ENCODE measurements at regions not wholly inside any gene's neighbourhood (a gene's known extent, or its start where the extent isn't known, plus 50 kb on each side); places are given as distances from the start of the nearest gene placed in this dataset.

- TF ChIP-seq HNRNPUL1 (IDR thresholded peaks at IDR 0.05; ENCODE audit: low read depth, low read length) (no peak), MBNL3 (CRISPR knock-in tag; conservative IDR thresholded peaks at IDR 0.05) (no peak), MLX (CRISPR knock-in tag; IDR thresholded peaks at IDR 0.05) (no peak), ZNF17 (CRISPR knock-in tag; IDR thresholded peaks at IDR 0.05) (no peak), THAP9 (CRISPR knock-in tag; IDR thresholded peaks at IDR 0.05; ENCODE audit: borderline replicate concordance) (no peak)
Measured at GRCh38 chr10:128476845-128477244, 350.6 kb upstream of the MKI67 start (continued).

- WGBS (ENCODE audit: low lambda C conversion rate), result 25% methylated on average over 4 of the region's 9 CpGs
- no TSS peak for BruUV-seq (replicated peaks)
- no peaks in the 10 kb centered on the region for H3K36me3 ChIP-seq (replicated peaks in 1 of 2; ENCODE audit: control insufficient read depth in 1 of 2, insufficient read depth in 2 of 2, low read length in 2 of 2)
- no peak for ATAC-seq
- in situ Hi-C loops (cut with HindIII; ENCODE audit: extremely low pct_ligation_motif_present, low pct_unique_long_range_greater_than_20kb), result no loop called here
- no peak overlapping the region for H3K27ac ChIP-seq (ENCODE audit: extremely low read length, insufficient read depth, low read length)
- FAIRE-seq, result no peak
- H2AFZ ChIP-seq (ENCODE audit: low read length), result no peak overlapping the region
- no peak for DNase-seq (ENCODE audit: low spot score)
- H3K79me2 ChIP-seq (ENCODE audit: insufficient read depth, low read length), result no peaks in the 10 kb centered on the region
- H3K9ac ChIP-seq (ENCODE audit: insufficient read depth, low read depth, low read length), result no peak overlapping the region
- intact Hi-C loops (cut with micrococcal nuclease; ENCODE audit: unreplicated experiment), result no loop called here
- POLR2A ChIA-PET, result no interaction called here
- CTCF ChIA-PET (ENCODE audit: low intra/inter-chr PET ratio, low total read pairs), result no interaction called here
- peaks cover 2 to 34% of the 10 kb centered on the region in 2 experiments; a peak in 3 of 5 replicates for H3K27me3 ChIP-seq (ENCODE audit: control insufficient read depth in 1 of 2, insufficient read depth in 2 of 2, low read length in 2 of 2)
- H3K9me3 ChIP-seq (ENCODE audit: low read length), result no peaks in the 10 kb centered on the region
- TF ChIP-seq THYN1 (CRISPR knock-in tag; IDR thresholded peaks at IDR 0.05; ENCODE audit: borderline replicate concordance, low read depth) (no peak), POLR2AphosphoS5 (IDR thresholded peaks at IDR 0.05; ENCODE audit: low read depth, low read length) (no peak), ZMAT5 (CRISPR knock-in tag; IDR thresholded peaks at IDR 0.05; ENCODE audit: borderline replicate concordance, low read depth) (no peak), ZNF367 (CRISPR knock-in tag; IDR thresholded peaks at IDR 0.05; ENCODE audit: borderline replicate concordance) (no peak), REST (IDR thresholded peaks at IDR 0.05; ENCODE audit: borderline replicate concordance in 1 of 2, low read depth in 1 of 2, low read length in 2 of 2) (no peak), RFX1 (IDR thresholded peaks at IDR 0.05) (no peak), ARID3A (IDR thresholded peaks at IDR 0.05; ENCODE audit: low read depth, low read length) (no peak)
- H3K4me2 ChIP-seq (ENCODE audit: low read depth, low read length), result no peak overlapping the region
- H3K4me1 ChIP-seq (ENCODE audit: insufficient read depth, low read length), result no peaks in the 10 kb centered on the region
- H3K4me3 ChIP-seq (replicated peaks in 1 of 3; ENCODE audit: insufficient read depth in 1 of 3, low read depth in 2 of 3, low read length in 3 of 3), result no peak overlapping the region
- H4K20me1 ChIP-seq (ENCODE audit: insufficient read depth, low read length), result no peaks in the 10 kb centered on the region
Measured at GRCh38 chr10:128480601-128481000, 354.4 kb upstream of the MKI67 start.

Data from HepG2 (cell line).